Glomerular endothelial cell (primary cell): ENCODE measurements at regions not wholly inside any gene's neighbourhood (a gene's known extent, or its start where the extent isn't known, plus 50 kb on each side); places are given as distances from the start of the nearest gene placed in this dataset.

Experiments
- DNase-seq: peaks from one replicate; pipeline ENCODE4 v3.0.0-alpha.2; 2011; ENCODE audit warnings: low read depth, low spot score; ENCODE audit errors: extremely low read depth

GRCh38 chr6:133748628-133749027 lies 140.3 kb upstream of the TCF21 start:
- DNase-seq = no peak

GRCh38 chr6:133749427-133749826 lies 139.5 kb upstream of the TCF21 start:
- no peak for DNase-seq

GRCh38 chr6:133752129-133752528 lies 136.8 kb upstream of the TCF21 start:
- no peak for DNase-seq

GRCh38 chr6:133753756-133754155 lies 135.2 kb upstream of the TCF21 start:
- DNase-seq = no peak

GRCh38 chr6:133754298-133754697 lies 134.6 kb upstream of the TCF21 start:
- DNase-seq = no peak

GRCh38 chr6:133756078-133756695 lies 132.7 kb upstream of the TCF21 start:
- DNase-seq = no peak

- DNase-seq = no peak
Measured at GRCh38 chr6:133757335-133757734, 131.6 kb upstream of the TCF21 start.

- no peak for DNase-seq
Measured at GRCh38 chr6:133758815-133759335, 130.0 kb upstream of the TCF21 start.

- no peak for DNase-seq
Measured at GRCh38 chr6:133759524-133759923, 129.4 kb upstream of the TCF21 start.

- DNase-seq = no peak
Measured at GRCh38 chr6:133761706-133762105, 127.2 kb upstream of the TCF21 start.

GRCh38 chr6:133764008-133764753 lies 124.7 kb upstream of the TCF21 start:
- DNase-seq = no peak

GRCh38 chr6:133764754-133765208 lies 124.1 kb upstream of the TCF21 start:
- DNase-seq = no peak

- no peak for DNase-seq
Measured at GRCh38 chr6:133767357-133767970, 121.4 kb upstream of the TCF21 start.

GRCh38 chr6:133768656-133769295 lies 120.1 kb upstream of the TCF21 start:
- no peak for DNase-seq

GRCh38 chr6:133769463-133769862 lies 119.5 kb upstream of the TCF21 start:
- no peak for DNase-seq

- DNase-seq = no peak
Measured at GRCh38 chr6:133772567-133772966, 116.3 kb upstream of the TCF21 start.

GRCh38 chr6:133773776-133774175 lies 115.1 kb upstream of the TCF21 start:
- DNase-seq = no peak

GRCh38 chr6:133774356-133774755 lies 114.6 kb upstream of the TCF21 start:
- no peak for DNase-seq

- DNase-seq = no peak
Measured at GRCh38 chr6:133778414-133779130, 110.3 kb upstream of the TCF21 start.

GRCh38 chr6:133779916-133780695 lies 108.8 kb upstream of the TCF21 start:
- no peak for DNase-seq
